K562 (cell line): ENCODE measurements at regions not wholly inside any gene's neighbourhood (a gene's known extent, or its start where the extent isn't known, plus 50 kb on each side); places are given as distances from the start of the nearest gene placed in this dataset.

Experiments used
- ATAC-seq: fragments of 200-7000 bp; cut with Tn5 transposase; 3 replicates; pipeline ENCODE4 v1.9.1; 2020; ENCODE audit warnings: moderate library complexity
- BruUV-seq: library from RNA; stranded (reverse); fragments of 400-500 nt; replicated peaks from 2 replicates; lab custom pipeline; 2021; lab: Mats Ljungman, UMichigan
- CTCF ChIA-PET: fragments of 300-600 bp; formaldehyde crosslinking; extraction: SDS; loops from one replicate; lab custom pipeline; 2021; ENCODE audit warnings: low intra/inter-chr PET ratio; lab: Yijun Ruan, JAX
- POLR2A ChIA-PET: fragments of 300-600, 350-650 bp; sonication (Branson Sonifier 250); formaldehyde crosslinking; extraction: SDS; loops from one replicate; lab custom pipeline; 2021; ENCODE audit warnings: antibody characterized with exemption, inconsistent platforms; lab: Yijun Ruan, JAX
- DNase-seq, 4 experiments: peaks; one replicate each; pipeline versions ENCODE4 v3.0.0 to v3.0.0-alpha.2; 2011 to 2018; ENCODE audit warnings: low spot score in 3 of 4, mixed read lengths in 3 of 4; ENCODE audit errors: extremely low read depth in 1 of 4
- FAIRE-seq: peaks from 2 replicates; lab custom pipeline; 2011; peaks lifted over from hg19 to GRCh38; lab: Jason Lieb, UNC
- H2AFZ ChIP-seq: 2 replicates; pipeline ENCODE4 v1.6.0; 2011; ENCODE audit warnings: low read depth, low read length, control low read depth, inconsistent platforms
- H3K27ac ChIP-seq: fragments of 200-600 bp; 3 replicates; pipeline ENCODE4 v1.8.0; 2011; ENCODE audit warnings: low read depth, mild to moderate bottlenecking, control low read depth, inconsistent platforms, low read length, moderate library complexity, mixed read lengths; ENCODE audit errors: extremely low read depth
- H3K27me3 ChIP-seq, 2 experiments: fragments of 300-600 bp in 1 of 2; 2 replicates in 1 of 2; 3 replicates in 1 of 2; pipeline versions ENCODE4 v1.6.0 to v1.8.0; 2011; ENCODE audit warnings: inconsistent platforms in 2 of 2, low read length in 2 of 2, mild to moderate bottlenecking in 1 of 2, mixed read lengths in 1 of 2, moderate library complexity in 1 of 2; ENCODE audit not compliant: control insufficient read depth in 2 of 2, insufficient read depth in 2 of 2
- H3K36me3 ChIP-seq: fragments of 300-600 bp; 3 replicates; pipeline ENCODE4 v1.8.0; 2011; ENCODE audit warnings: mild to moderate bottlenecking, low read length, inconsistent platforms; ENCODE audit not compliant: control insufficient read depth, insufficient read depth
- H3K4me1 ChIP-seq, 2 experiments: fragments of 200-600 bp in 1 of 2; replicated peaks in 1 of 2; 2 replicates in 1 of 2; 3 replicates in 1 of 2; pipeline versions ENCODE4 v1.5.1 to v1.8.0; 2011; ENCODE audit warnings: inconsistent platforms in 2 of 2, low read length in 2 of 2, mild to moderate bottlenecking in 1 of 2, mixed read lengths in 1 of 2, moderate library complexity in 1 of 2; ENCODE audit not compliant: control insufficient read depth in 2 of 2, insufficient read depth in 2 of 2
- H3K4me2 ChIP-seq: 2 replicates; pipeline ENCODE4 v1.6.1; 2011; ENCODE audit warnings: low read length, control low read depth, inconsistent platforms, mixed read lengths; ENCODE audit not compliant: insufficient read depth
- H3K4me3 ChIP-seq: fragments of 200-600 bp; sonication (generic), shearing (Covaris generic); 2 replicates; pipeline ENCODE4 v1.5.1; 2016; ENCODE audit warnings: control low read depth, inconsistent platforms
- H3K79me2 ChIP-seq: fragments of 200-600 bp; 3 replicates; pipeline ENCODE4 v1.8.0; 2011; ENCODE audit warnings: low read length, inconsistent platforms; ENCODE audit not compliant: control insufficient read depth, insufficient read depth
- H3K9ac ChIP-seq, 2 experiments: 2 replicates each; pipeline versions ENCODE4 v1.6.0 to v1.6.1; 2011; ENCODE audit warnings: low read depth in 2 of 2, low read length in 2 of 2, control low read depth in 1 of 2, inconsistent platforms in 1 of 2, mild to moderate bottlenecking in 1 of 2, mixed read lengths in 1 of 2; ENCODE audit not compliant: insufficient read depth in 1 of 2
- H3K9me1 ChIP-seq: one replicate; pipeline ENCODE4 v1.6.0; 2011; ENCODE audit warnings: inconsistent platforms, mild to moderate bottlenecking, low read length, moderate library complexity; ENCODE audit not compliant: control insufficient read depth, insufficient read depth
- H3K9me3 ChIP-seq: replicated peaks from 2 replicates; pipeline ENCODE4 v1.5.1; 2011; ENCODE audit warnings: low read depth, low read length, inconsistent platforms; ENCODE audit not compliant: control insufficient read depth, insufficient read depth
- H4K20me1 ChIP-seq: replicated peaks from 2 replicates; pipeline ENCODE4 v1.6.1; 2011; ENCODE audit warnings: low read length, inconsistent platforms, mixed read lengths; ENCODE audit not compliant: control insufficient read depth, insufficient read depth
- BCL6 ChIP-seq: fragments of 250-450 bp; sonication (Bioruptor Pico); IDR thresholded peaks from 2 replicates; pipeline ENCODE4 v1.4.0; 2020
- MYNN ChIP-seq, 2 experiments: sonication (generic); formaldehyde crosslinking in 1 of 2; IDR thresholded peaks; 2 replicates each; pipeline versions ENCODE4 v1.5.0 to v1.6.1; 2016 to 2020; ENCODE audit warnings: antibody characterized with exemption in 1 of 2, missing genetic modification reagents in 1 of 2
- POLR2G ChIP-seq: fragments of 200-400 bp; formaldehyde crosslinking; IDR thresholded peaks from 2 replicates; pipeline ENCODE4 v1.6.1; 2017; ENCODE audit warnings: low read depth, mild to moderate bottlenecking, antibody characterized with exemption, low read length, moderate library complexity
- WGBS: fragments of 100-300 bp; shearing (Covaris generic); methylation state at CpG from one replicate; pipeline ENCODE4 v1.1.6; 2016; ENCODE audit warnings: low coverage, mixed read lengths; ENCODE audit not compliant: insufficient coverage; ENCODE audit errors: missing lambda C conversion rate; 5-methylcytosine and 5-hydroxymethylcytosine counted together
- in situ Hi-C: fragments of 300-500 bp; cut with MboI; formaldehyde crosslinking; loops from 4 replicates; pipeline ENCODE4 v1.15.0; 2018; ENCODE audit warnings: inconsistent platforms, mixed read lengths
- intact Hi-C: fragments of 100-400 bp; cut with micrococcal nuclease; formaldehyde crosslinking; loops from 2 replicates; pipeline ENCODE4 v1.14.2; 2022
- TF ChIP-seq, protein P1 (sequence below): sonication (generic); formaldehyde crosslinking; IDR thresholded peaks from 2 replicates; pipeline ENCODE4 v1.8.1; 2023; ENCODE audit warnings: mild to moderate bottlenecking, missing genetic modification reagents

DNA sequence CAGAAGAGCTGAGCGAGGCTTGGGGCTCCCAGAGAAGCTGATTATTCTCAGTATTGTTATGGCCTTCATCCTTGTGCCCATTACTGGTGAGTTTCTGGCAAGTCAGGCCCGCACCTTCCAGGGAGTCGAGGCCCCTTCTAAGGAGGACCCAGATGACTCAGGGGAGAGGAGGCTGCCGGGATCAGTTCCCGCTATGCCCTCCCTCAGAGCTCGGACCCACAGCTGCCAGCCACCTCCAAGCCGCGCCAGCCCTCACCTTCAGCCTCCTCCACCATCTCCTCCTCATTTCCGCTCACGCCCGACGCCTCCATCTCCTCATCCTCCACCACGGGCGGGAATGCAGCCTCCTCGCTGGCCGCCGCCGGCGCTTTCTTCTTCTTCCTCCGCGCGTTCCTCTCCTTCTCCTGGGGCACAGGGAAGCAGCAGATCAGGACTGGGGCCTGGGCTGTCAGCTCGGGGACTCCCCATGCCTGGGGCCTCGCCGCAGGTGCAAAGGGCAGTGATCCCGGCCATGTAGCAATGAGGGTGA is 83.2 kb downstream of the RFLNA start:
- H3K4me2 ChIP-seq = no peak overlapping the region
- H3K36me3 ChIP-seq = peaks cover 27% of the 10 kb centered on the region; the same call in 1 of the 3 replicates
- ATAC-seq = no peak
- WGBS = 93% methylated on average over 19 of the region's 26 CpGs
- DNase-seq = no peak
- H3K27ac ChIP-seq = no peak overlapping the region
- ChIA-PET POLR2A (no interaction called here), CTCF (no interaction called here)
- H4K20me1 ChIP-seq = peaks cover 5% of the 10 kb centered on the region
- no peak for TF ChIP-seq BCL6 (CRISPR knock-in tag)
- TF ChIP-seq, protein P1, sequence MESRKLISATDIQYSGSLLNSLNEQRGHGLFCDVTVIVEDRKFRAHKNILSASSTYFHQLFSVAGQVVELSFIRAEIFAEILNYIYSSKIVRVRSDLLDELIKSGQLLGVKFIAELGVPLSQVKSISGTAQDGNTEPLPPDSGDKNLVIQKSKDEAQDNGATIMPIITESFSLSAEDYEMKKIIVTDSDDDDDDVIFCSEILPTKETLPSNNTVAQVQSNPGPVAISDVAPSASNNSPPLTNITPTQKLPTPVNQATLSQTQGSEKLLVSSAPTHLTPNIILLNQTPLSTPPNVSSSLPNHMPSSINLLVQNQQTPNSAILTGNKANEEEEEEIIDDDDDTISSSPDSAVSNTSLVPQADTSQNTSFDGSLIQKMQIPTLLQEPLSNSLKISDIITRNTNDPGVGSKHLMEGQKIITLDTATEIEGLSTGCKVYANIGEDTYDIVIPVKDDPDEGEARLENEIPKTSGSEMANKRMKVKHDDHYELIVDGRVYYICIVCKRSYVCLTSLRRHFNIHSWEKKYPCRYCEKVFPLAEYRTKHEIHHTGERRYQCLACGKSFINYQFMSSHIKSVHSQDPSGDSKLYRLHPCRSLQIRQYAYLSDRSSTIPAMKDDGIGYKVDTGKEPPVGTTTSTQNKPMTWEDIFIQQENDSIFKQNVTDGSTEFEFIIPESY (CRISPR knock-in tag) = 0 out of 2 replicates have a peak, but pooled peaks have one; percentile 37
- TF ChIP-seq POLR2G = 0 out of 2 replicates have a peak, but pooled peaks have one; percentile 16
- TF ChIP-seq MYNN (IDR thresholded peaks at IDR 0.05) = no peak
- no peak for TF ChIP-seq MYNN (CRISPR knock-in tag; IDR thresholded peaks at IDR 0.05)
- intact Hi-C loops (no loop called here), in situ Hi-C loops (no loop called here)
- no peaks in the 10 kb centered on the region for H3K9me1 ChIP-seq
- H3K27me3 ChIP-seq = no peaks in the 10 kb centered on the region
- no peak overlapping the region for H3K9ac ChIP-seq
- H3K4me3 ChIP-seq = no peak overlapping the region
- no peak for FAIRE-seq
- BruUV-seq = no TSS peak
- no peaks in the 10 kb centered on the region for H3K9me3 ChIP-seq
- no peaks in the 10 kb centered on the region for H3K79me2 ChIP-seq
- no peak overlapping the region for H2AFZ ChIP-seq
- peaks cover 0 to 3% of the 10 kb centered on the region in 2 experiments; a peak in 1 of 5 replicates for H3K4me1 ChIP-seq
